A549 (cell line): ENCODE measurements at regions not wholly inside any gene's neighbourhood (a gene's known extent, or its start where the extent isn't known, plus 50 kb on each side); places are given as distances from the start of the nearest gene placed in this dataset.

Experiments used
- CHD2 ChIP-seq: fragments of 150-350 bp; IDR thresholded peaks from 2 replicates; pipeline ENCODE4 v1.6.1; 2014; ENCODE audit warnings: low read length; ENCODE audit not compliant: partially characterized antibody
- FOSL2 ChIP-seq, 2 experiments: fragments of 450-650 bp in 1 of 2; fragments of >200 bp in 1 of 2; sonication (Bioruptor Twin) in 1 of 2; formaldehyde crosslinking; IDR thresholded peaks; 2 replicates each; pipeline versions ENCODE4 v1.5.0 to v1.6.1; 2016 to 2020; ENCODE audit warnings: mild to moderate bottlenecking in 1 of 2, moderate library complexity in 1 of 2
- HDAC2 ChIP-seq: fragments of 200-600 bp; sonication (generic); IDR thresholded peaks from 2 replicates; pipeline ENCODE4 v1.6.1; 2016
- HOXB5 ChIP-seq: fragments of 250-450 bp; sonication (Bioruptor Pico); IDR thresholded peaks from 2 replicates; pipeline ENCODE4 v1.5.0; 2020; ENCODE audit warnings: mild to moderate bottlenecking, moderate library complexity
- JUN ChIP-seq, 2 experiments: fragments of >200 bp; sonication (Bioruptor Twin); formaldehyde crosslinking; IDR thresholded peaks; 2 replicates in 1 of 2; 3 replicates in 1 of 2; pipeline ENCODE4 v1.6.1; 2016 to 2017
- POLR2A ChIP-seq: IDR thresholded peaks from 2 replicates; pipeline ENCODE4 v1.6.1; 2012; ENCODE audit warnings: mild to moderate bottlenecking, low read length
- RAD21 ChIP-seq, 2 experiments: fragments of >200 bp in 1 of 2; sonication (Bioruptor Twin) in 1 of 2; formaldehyde crosslinking in 1 of 2; IDR thresholded peaks in 1 of 2; conservative IDR thresholded peaks in 1 of 2; 2 replicates in 1 of 2; 3 replicates in 1 of 2; pipeline ENCODE4 v1.6.1; 2012 to 2018; ENCODE audit warnings: inconsistent platforms in 1 of 2
- SMC3 ChIP-seq: fragments of >200 bp; sonication (Bioruptor Twin); formaldehyde crosslinking; IDR thresholded peaks from 3 replicates; pipeline ENCODE4 v1.6.1; 2018; ENCODE audit warnings: inconsistent platforms
- ZNF302 ChIP-seq: fragments of 250-450 bp; sonication (Bioruptor Pico); IDR thresholded peaks from 2 replicates; pipeline ENCODE4 v1.9.0; 2021; ENCODE audit warnings: inconsistent platforms, mild to moderate bottlenecking, moderate library complexity
- TF ChIP-seq, protein P1 (sequence below): fragments of >200 bp; sonication (Bioruptor Twin); formaldehyde crosslinking; IDR thresholded peaks from 3 replicates; pipeline ENCODE4 v1.5.1; 2016
- TF ChIP-seq, protein P2 (sequence below): fragments of 200-600 bp; sonication (generic); IDR thresholded peaks from 2 replicates; pipeline ENCODE4 v1.6.1; 2016; ENCODE audit warnings: antibody characterized with exemption, mild to moderate bottlenecking, moderate library complexity
- TF ChIP-seq, protein P3 (sequence below): fragments of 450-650 bp; IDR thresholded peaks from 2 replicates; pipeline ENCODE4 v1.6.1; 2014; ENCODE audit warnings: antibody characterized with exemption
- TF ChIP-seq, protein P4 (sequence below): IDR thresholded peaks from 2 replicates; pipeline ENCODE4 v1.6.1; 2012

DNA sequence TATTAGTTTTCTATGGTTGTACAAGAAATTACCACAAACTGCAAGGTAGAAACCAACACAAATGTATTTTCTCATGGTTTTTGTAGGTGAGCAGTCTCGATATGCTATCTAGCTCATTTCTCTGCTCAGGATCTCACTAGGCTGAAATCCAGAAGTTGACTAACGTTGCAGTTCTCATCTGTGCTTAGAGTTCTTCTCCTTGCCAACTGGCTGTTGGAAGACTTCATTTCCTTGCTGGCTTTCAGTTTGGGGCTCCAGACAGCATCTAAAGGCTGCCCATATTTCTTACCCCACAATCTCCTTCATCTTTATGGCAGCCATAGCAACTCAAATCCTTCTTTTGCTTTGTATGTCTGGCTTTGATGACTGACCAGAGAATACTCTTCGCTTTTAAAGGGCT, 362.6 kb upstream of the ADGRL4 start:
- TF ChIP-seq, protein P1, sequence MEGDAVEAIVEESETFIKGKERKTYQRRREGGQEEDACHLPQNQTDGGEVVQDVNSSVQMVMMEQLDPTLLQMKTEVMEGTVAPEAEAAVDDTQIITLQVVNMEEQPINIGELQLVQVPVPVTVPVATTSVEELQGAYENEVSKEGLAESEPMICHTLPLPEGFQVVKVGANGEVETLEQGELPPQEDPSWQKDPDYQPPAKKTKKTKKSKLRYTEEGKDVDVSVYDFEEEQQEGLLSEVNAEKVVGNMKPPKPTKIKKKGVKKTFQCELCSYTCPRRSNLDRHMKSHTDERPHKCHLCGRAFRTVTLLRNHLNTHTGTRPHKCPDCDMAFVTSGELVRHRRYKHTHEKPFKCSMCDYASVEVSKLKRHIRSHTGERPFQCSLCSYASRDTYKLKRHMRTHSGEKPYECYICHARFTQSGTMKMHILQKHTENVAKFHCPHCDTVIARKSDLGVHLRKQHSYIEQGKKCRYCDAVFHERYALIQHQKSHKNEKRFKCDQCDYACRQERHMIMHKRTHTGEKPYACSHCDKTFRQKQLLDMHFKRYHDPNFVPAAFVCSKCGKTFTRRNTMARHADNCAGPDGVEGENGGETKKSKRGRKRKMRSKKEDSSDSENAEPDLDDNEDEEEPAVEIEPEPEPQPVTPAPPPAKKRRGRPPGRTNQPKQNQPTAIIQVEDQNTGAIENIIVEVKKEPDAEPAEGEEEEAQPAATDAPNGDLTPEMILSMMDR = no peak
- TF ChIP-seq HOXB5 (CRISPR knock-in tag) (no peak), ZNF302 (no peak), JUN (IDR thresholded peaks at IDR 0.05) (no peak), RAD21 (conservative IDR thresholded peaks at IDR 0.05 in 1 of 2, IDR thresholded peaks at IDR 0.05 in 1 of 2) (no peak), POLR2A (no peak), FOSL2 (IDR thresholded peaks at IDR 0.05) (no peak), FOSL2 (CRISPR knock-in tag; IDR thresholded peaks at IDR 0.05) (no peak), CHD2 (no peak), HDAC2 (no peak), SMC3 (no peak)
- TF ChIP-seq, protein P2, sequence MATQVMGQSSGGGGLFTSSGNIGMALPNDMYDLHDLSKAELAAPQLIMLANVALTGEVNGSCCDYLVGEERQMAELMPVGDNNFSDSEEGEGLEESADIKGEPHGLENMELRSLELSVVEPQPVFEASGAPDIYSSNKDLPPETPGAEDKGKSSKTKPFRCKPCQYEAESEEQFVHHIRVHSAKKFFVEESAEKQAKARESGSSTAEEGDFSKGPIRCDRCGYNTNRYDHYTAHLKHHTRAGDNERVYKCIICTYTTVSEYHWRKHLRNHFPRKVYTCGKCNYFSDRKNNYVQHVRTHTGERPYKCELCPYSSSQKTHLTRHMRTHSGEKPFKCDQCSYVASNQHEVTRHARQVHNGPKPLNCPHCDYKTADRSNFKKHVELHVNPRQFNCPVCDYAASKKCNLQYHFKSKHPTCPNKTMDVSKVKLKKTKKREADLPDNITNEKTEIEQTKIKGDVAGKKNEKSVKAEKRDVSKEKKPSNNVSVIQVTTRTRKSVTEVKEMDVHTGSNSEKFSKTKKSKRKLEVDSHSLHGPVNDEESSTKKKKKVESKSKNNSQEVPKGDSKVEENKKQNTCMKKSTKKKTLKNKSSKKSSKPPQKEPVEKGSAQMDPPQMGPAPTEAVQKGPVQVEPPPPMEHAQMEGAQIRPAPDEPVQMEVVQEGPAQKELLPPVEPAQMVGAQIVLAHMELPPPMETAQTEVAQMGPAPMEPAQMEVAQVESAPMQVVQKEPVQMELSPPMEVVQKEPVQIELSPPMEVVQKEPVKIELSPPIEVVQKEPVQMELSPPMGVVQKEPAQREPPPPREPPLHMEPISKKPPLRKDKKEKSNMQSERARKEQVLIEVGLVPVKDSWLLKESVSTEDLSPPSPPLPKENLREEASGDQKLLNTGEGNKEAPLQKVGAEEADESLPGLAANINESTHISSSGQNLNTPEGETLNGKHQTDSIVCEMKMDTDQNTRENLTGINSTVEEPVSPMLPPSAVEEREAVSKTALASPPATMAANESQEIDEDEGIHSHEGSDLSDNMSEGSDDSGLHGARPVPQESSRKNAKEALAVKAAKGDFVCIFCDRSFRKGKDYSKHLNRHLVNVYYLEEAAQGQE = no peak
- TF ChIP-seq, protein P3, sequence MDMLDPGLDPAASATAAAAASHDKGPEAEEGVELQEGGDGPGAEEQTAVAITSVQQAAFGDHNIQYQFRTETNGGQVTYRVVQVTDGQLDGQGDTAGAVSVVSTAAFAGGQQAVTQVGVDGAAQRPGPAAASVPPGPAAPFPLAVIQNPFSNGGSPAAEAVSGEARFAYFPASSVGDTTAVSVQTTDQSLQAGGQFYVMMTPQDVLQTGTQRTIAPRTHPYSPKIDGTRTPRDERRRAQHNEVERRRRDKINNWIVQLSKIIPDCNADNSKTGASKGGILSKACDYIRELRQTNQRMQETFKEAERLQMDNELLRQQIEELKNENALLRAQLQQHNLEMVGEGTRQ = no peak
- TF ChIP-seq, protein P4, sequence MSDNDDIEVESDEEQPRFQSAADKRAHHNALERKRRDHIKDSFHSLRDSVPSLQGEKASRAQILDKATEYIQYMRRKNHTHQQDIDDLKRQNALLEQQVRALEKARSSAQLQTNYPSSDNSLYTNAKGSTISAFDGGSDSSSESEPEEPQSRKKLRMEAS = no peak
